ENCODE measurements at regions not wholly inside any gene's neighbourhood (a gene's known extent, or its start where the extent isn't known, plus 50 kb on each side); places are given as distances from the start of the nearest gene placed in this dataset.

DNA sequence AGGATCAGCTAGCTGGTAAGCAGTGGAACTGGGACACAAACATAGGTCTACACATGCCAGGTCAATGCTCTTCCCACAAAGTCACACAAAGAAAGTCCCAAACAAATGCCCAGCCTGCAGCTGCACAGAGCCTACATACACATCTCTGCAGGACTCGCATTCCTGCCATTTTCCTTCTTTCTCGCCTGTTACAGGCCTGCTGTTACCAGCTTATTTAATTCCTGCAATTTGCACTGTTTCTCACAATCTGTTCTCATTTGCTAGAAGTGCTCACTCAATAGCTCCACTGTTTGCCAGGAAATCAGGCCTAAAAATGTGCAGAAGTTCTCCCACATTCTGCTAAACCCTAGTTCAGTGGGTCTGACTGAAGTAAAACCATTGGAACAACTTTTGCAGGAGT, 362.6 kb upstream of the C1orf87 start (continued):
- TF ChIP-seq, protein P1, sequence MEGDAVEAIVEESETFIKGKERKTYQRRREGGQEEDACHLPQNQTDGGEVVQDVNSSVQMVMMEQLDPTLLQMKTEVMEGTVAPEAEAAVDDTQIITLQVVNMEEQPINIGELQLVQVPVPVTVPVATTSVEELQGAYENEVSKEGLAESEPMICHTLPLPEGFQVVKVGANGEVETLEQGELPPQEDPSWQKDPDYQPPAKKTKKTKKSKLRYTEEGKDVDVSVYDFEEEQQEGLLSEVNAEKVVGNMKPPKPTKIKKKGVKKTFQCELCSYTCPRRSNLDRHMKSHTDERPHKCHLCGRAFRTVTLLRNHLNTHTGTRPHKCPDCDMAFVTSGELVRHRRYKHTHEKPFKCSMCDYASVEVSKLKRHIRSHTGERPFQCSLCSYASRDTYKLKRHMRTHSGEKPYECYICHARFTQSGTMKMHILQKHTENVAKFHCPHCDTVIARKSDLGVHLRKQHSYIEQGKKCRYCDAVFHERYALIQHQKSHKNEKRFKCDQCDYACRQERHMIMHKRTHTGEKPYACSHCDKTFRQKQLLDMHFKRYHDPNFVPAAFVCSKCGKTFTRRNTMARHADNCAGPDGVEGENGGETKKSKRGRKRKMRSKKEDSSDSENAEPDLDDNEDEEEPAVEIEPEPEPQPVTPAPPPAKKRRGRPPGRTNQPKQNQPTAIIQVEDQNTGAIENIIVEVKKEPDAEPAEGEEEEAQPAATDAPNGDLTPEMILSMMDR (tag by site-specific recombination; IDR thresholded peaks at IDR 0.05): no peak
- TF ChIP-seq KLF8 (tag by site-specific recombination; IDR thresholded peaks at IDR 0.05) (no peak), ZNF501 (tag by site-specific recombination; IDR thresholded peaks at IDR 0.05) (no peak), ZNF654 (tag by site-specific recombination; IDR thresholded peaks at IDR 0.05; ENCODE audit: low read depth) (no peak), KLF1 (tag by site-specific recombination; IDR thresholded peaks at IDR 0.05) (no peak), ZNF621 (tag by site-specific recombination; IDR thresholded peaks at IDR 0.05) (no peak), ZNF146 (tag by site-specific recombination; IDR thresholded peaks at IDR 0.05) (no peak), ZBTB8A (tag by site-specific recombination; IDR thresholded peaks at IDR 0.05) (no peak), ZNF626 (tag by site-specific recombination; IDR thresholded peaks at IDR 0.05) (no peak), KLF16 (tag by site-specific recombination; IDR thresholded peaks at IDR 0.05) (no peak), ZNF585B (tag by site-specific recombination; IDR thresholded peaks at IDR 0.05) (no peak)
- TF ChIP-seq, protein P2, sequence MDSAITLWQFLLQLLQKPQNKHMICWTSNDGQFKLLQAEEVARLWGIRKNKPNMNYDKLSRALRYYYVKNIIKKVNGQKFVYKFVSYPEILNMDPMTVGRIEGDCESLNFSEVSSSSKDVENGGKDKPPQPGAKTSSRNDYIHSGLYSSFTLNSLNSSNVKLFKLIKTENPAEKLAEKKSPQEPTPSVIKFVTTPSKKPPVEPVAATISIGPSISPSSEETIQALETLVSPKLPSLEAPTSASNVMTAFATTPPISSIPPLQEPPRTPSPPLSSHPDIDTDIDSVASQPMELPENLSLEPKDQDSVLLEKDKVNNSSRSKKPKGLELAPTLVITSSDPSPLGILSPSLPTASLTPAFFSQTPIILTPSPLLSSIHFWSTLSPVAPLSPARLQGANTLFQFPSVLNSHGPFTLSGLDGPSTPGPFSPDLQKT (IDR thresholded peaks at IDR 0.05; ENCODE audit: borderline replicate concordance, low read depth, low read length): no peak
- TF ChIP-seq, protein P3, sequence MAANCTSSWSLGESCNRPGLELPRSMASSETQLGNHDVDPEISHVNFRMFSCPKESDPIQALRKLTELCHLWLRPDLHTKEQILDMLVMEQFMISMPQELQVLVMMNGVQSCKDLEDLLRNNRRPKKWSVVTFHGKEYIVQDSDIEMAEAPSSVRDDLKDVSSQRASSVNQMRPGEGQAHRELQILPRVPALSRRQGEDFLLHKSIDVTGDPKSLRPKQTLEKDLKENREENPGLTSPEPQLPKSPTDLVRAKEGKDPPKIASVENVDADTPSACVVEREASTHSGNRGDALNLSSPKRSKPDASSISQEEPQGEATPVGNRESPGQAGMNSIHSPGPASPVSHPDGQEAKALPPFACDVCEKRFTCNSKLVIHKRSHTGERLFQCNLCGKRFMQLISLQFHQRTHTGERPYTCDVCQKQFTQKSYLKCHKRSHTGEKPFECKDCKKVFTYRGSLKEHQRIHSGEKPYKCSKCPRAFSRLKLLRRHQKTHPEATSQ (tag by site-specific recombination; IDR thresholded peaks at IDR 0.05): no peak
- TF ChIP-seq, protein P4, sequence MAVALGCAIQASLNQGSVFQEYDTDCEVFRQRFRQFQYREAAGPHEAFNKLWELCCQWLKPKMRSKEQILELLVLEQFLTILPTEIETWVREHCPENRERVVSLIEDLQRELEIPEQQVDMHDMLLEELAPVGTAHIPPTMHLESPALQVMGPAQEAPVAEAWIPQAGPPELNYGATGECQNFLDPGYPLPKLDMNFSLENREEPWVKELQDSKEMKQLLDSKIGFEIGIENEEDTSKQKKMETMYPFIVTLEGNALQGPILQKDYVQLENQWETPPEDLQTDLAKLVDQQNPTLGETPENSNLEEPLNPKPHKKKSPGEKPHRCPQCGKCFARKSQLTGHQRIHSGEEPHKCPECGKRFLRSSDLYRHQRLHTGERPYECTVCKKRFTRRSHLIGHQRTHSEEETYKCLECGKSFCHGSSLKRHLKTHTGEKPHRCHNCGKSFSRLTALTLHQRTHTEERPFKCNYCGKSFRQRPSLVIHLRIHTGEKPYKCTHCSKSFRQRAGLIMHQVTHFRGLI (tag by site-specific recombination; IDR thresholded peaks at IDR 0.05): no peak
- TF ChIP-seq, protein P5, sequence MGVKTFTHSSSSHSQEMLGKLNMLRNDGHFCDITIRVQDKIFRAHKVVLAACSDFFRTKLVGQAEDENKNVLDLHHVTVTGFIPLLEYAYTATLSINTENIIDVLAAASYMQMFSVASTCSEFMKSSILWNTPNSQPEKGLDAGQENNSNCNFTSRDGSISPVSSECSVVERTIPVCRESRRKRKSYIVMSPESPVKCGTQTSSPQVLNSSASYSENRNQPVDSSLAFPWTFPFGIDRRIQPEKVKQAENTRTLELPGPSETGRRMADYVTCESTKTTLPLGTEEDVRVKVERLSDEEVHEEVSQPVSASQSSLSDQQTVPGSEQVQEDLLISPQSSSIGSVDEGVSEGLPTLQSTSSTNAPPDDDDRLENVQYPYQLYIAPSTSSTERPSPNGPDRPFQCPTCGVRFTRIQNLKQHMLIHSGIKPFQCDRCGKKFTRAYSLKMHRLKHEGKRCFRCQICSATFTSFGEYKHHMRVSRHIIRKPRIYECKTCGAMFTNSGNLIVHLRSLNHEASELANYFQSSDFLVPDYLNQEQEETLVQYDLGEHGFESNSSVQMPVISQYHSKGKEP (tag by site-specific recombination; IDR thresholded peaks at IDR 0.05): no peak
- TF ChIP-seq, protein P6, sequence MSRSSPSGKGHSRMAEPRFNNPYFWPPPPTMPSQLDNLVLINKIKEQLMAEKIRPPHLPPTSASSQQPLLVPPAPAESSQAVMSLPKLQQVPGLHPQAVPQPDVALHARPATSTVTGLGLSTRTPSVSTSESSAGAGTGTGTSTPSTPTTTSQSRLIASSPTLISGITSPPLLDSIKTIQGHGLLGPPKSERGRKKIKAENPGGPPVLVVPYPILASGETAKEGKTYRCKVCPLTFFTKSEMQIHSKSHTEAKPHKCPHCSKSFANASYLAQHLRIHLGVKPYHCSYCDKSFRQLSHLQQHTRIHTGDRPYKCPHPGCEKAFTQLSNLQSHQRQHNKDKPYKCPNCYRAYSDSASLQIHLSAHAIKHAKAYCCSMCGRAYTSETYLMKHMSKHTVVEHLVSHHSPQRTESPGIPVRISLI (tag by site-specific recombination; IDR thresholded peaks at IDR 0.05): no peak

DNA sequence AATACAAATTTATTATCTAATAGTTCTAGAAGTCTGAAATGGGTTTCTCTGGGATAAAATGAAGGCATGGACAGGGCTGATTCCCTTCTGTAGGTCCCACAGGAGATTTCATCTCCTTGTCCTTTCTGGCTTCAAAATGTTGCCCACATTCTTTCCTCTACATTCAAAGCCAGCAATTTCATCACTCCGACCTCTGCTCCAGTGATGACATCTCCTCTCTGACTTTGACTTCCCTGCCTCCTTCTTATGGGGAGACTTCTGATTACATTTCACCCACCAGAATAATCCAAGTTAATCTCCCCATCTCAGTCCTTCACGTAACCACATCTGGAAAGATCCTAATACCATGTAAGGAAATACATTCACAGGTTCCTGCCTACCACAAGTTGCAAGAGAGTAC, 358.0 kb upstream of the C1orf87 start:
- CTCF ChIA-PET: no interaction called here
- TF ChIP-seq ZNF404 (tag by site-specific recombination; IDR thresholded peaks at IDR 0.05) (no peak), ZBTB20 (tag by site-specific recombination; IDR thresholded peaks at IDR 0.05) (no peak), ZNF701 (tag by site-specific recombination; IDR thresholded peaks at IDR 0.05) (no peak), ZNF514 (tag by site-specific recombination; IDR thresholded peaks at IDR 0.05) (no peak), FEZF1 (tag by site-specific recombination; IDR thresholded peaks at IDR 0.05) (no peak), ZFP41 (tag by site-specific recombination; IDR thresholded peaks at IDR 0.05; ENCODE audit: borderline replicate concordance) (no peak), ZFHX2 (tag by site-specific recombination; conservative IDR thresholded peaks at IDR 0.05) (no peak), ZNF768 (tag by site-specific recombination; IDR thresholded peaks at IDR 0.05) (no peak)
- TF ChIP-seq, protein P6 (tag by site-specific recombination; IDR thresholded peaks at IDR 0.05): no peak
- TF ChIP-seq, protein P7, sequence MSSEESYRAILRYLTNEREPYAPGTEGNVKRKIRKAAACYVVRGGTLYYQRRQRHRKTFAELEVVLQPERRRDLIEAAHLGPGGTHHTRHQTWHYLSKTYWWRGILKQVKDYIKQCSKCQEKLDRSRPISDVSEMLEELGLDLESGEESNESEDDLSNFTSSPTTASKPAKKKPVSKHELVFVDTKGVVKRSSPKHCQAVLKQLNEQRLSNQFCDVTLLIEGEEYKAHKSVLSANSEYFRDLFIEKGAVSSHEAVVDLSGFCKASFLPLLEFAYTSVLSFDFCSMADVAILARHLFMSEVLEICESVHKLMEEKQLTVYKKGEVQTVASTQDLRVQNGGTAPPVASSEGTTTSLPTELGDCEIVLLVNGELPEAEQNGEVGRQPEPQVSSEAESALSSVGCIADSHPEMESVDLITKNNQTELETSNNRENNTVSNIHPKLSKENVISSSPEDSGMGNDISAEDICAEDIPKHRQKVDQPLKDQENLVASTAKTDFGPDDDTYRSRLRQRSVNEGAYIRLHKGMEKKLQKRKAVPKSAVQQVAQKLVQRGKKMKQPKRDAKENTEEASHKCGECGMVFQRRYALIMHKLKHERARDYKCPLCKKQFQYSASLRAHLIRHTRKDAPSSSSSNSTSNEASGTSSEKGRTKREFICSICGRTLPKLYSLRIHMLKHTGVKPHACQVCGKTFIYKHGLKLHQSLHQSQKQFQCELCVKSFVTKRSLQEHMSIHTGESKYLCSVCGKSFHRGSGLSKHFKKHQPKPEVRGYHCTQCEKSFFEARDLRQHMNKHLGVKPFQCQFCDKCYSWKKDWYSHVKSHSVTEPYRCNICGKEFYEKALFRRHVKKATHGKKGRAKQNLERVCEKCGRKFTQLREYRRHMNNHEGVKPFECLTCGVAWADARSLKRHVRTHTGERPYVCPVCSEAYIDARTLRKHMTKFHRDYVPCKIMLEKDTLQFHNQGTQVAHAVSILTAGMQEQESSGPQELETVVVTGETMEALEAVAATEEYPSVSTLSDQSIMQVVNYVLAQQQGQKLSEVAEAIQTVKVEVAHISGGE (tag by site-specific recombination; conservative IDR thresholded peaks at IDR 0.05; ENCODE audit: low read depth): no peak

More for the DNA sequence above, 358.0 kb upstream of the C1orf87 start:
- no peaks in the 10 kb centered on the region for H3K36me3 ChIP-seq (ENCODE audit: control insufficient read depth in 2 of 2, insufficient read depth in 1 of 2, low read length in 2 of 2)
- no peak overlapping the region for H3K4me3 ChIP-seq (ENCODE audit: low read depth, low read length)
- POLR2A ChIA-PET: no interaction called here
- no peak overlapping the region for H3K27ac ChIP-seq (ENCODE audit: extremely low read depth, low read depth, low read length)
- H3K4me1 ChIP-seq (ENCODE audit: control insufficient read depth, insufficient read depth, low read length): no peaks in the 10 kb centered on the region
- H3K9me3 ChIP-seq (ENCODE audit: control insufficient read depth, insufficient read depth, low read depth, low read length): no peaks in the 10 kb centered on the region

Data from HEK293 (cell line).